Lower lobe of right lung (tissue), 2 donors: ENCODE measurements at regions not wholly inside any gene's neighbourhood (a gene's known extent, or its start where the extent isn't known, plus 50 kb on each side); places are given as distances from the start of the nearest gene placed in this dataset.

Experiments
- ATAC-seq, 2 donors: fragments of 200-7000 bp; cut with Tn5 transposase; one replicate each; pipeline ENCODE4 v1.9.1; 2020 to 2022; ENCODE audit warnings: mild to moderate bottlenecking in 2 of 2, moderate library complexity in 2 of 2
- DNase-seq: peaks from one replicate; pipeline ENCODE4 v3.0.0-alpha.2; 2020
- H3K27ac ChIP-seq: fragments of 200-600 bp; one replicate; pipeline ENCODE4 v1.8.0; 2022
- H3K27me3 ChIP-seq: fragments of 200-600 bp; one replicate; pipeline ENCODE4 v1.8.0; 2022; ENCODE audit warnings: low read depth
- H3K36me3 ChIP-seq: fragments of 200-600 bp; one replicate; pipeline ENCODE4 v1.8.0; 2022; ENCODE audit warnings: mild to moderate bottlenecking
- H3K4me1 ChIP-seq: fragments of 200-600 bp; one replicate; pipeline ENCODE4 v1.8.0; 2022
- H3K4me3 ChIP-seq: fragments of 200-600 bp; one replicate; pipeline ENCODE4 v1.8.0; 2022; ENCODE audit warnings: mild to moderate bottlenecking
- H3K9me3 ChIP-seq: fragments of 200-600 bp; one replicate; pipeline ENCODE4 v1.8.0; 2022
- CTCF ChIP-seq: fragments of 200-600 bp; IDR thresholded peaks from one replicate; pipeline ENCODE4 v1.8.0; 2022; ENCODE audit warnings: antibody characterized with exemption, mild to moderate bottlenecking
- intact Hi-C: fragments of 100-400 bp; cut with DNase I; formaldehyde crosslinking; loops from one replicate; pipeline ENCODE4 v1.11.0; 2022
- donor health status: DM: no; HTN: yes; CAD: no; lungs with severe emphysema.

- DNase-seq (no peak), ATAC-seq (no peak)
- Histone ChIP-seq H3K4me1 (no peaks in the 10 kb centered on the region), H3K36me3 (no peaks in the 10 kb centered on the region), H3K9me3 (no peaks in the 10 kb centered on the region), H3K27ac (no peak overlapping the region), H3K4me3 (no peak overlapping the region), H3K27me3 (no peaks in the 10 kb centered on the region)
- intact Hi-C loops = no loop called here
- TF ChIP-seq CTCF = no peak
These were observed 202.0 kb upstream of the CPHXL start for GRCh38 chr16:75928295-75928694.

GRCh38 chr16:75929046-75929445 lies 202.8 kb upstream of the CPHXL start:
- Histone ChIP-seq H3K36me3 (no peaks in the 10 kb centered on the region), H3K27me3 (no peaks in the 10 kb centered on the region), H3K9me3 (no peaks in the 10 kb centered on the region), H3K4me1 (no peaks in the 10 kb centered on the region), H3K27ac (no peak overlapping the region), H3K4me3 (no peak overlapping the region)
- TF ChIP-seq CTCF = no peak
- DNase-seq (no peak), ATAC-seq (no peak)
- intact Hi-C loops = no loop called here

GRCh38 chr16:75931043-75931442 lies 204.8 kb upstream of the CPHXL start:
- TF ChIP-seq CTCF = no peak
- Histone ChIP-seq H3K36me3 (no peaks in the 10 kb centered on the region), H3K27me3 (no peaks in the 10 kb centered on the region), H3K27ac (no peak overlapping the region), H3K9me3 (no peaks in the 10 kb centered on the region), H3K4me3 (no peak overlapping the region), H3K4me1 (no peaks in the 10 kb centered on the region)
- ATAC-seq (no peak), DNase-seq (no peak)
- intact Hi-C loops = no loop called here

GRCh38 chr16:75931970-75932369 lies 205.7 kb upstream of the CPHXL start:
- Histone ChIP-seq H3K36me3 (no peaks in the 10 kb centered on the region), H3K9me3 (no peaks in the 10 kb centered on the region), H3K4me3 (no peak overlapping the region), H3K4me1 (no peaks in the 10 kb centered on the region), H3K27ac (no peak overlapping the region), H3K27me3 (no peaks in the 10 kb centered on the region)
- ATAC-seq = no peak
- intact Hi-C loops = no loop called here
- DNase-seq = no peak
- TF ChIP-seq CTCF = no peak

- no peaks in the 10 kb centered on the region for H3K27me3 ChIP-seq
- TF ChIP-seq CTCF = no peak
- no peaks in the 10 kb centered on the region for H3K36me3 ChIP-seq
- no peaks in the 10 kb centered on the region for H3K9me3 ChIP-seq
- ATAC-seq (no peak), DNase-seq (no peak)
- intact Hi-C loops = no loop called here
- H3K4me1 ChIP-seq = no peaks in the 10 kb centered on the region
- no peak overlapping the region for H3K4me3 ChIP-seq
- H3K27ac ChIP-seq = no peak overlapping the region
These were observed 212.5 kb upstream of the CPHXL start for GRCh38 chr16:75938818-75939217.

GRCh38 chr16:75942351-75942750 lies 216.1 kb upstream of the CPHXL start:
- TF ChIP-seq CTCF = no peak
- Histone ChIP-seq H3K36me3 (no peaks in the 10 kb centered on the region), H3K27me3 (no peaks in the 10 kb centered on the region), H3K4me1 (no peaks in the 10 kb centered on the region), H3K27ac (no peak overlapping the region), H3K9me3 (no peaks in the 10 kb centered on the region), H3K4me3 (no peak overlapping the region)
- ATAC-seq (no peak), DNase-seq (no peak)
- intact Hi-C loops = no loop called here
